ENCODE measurements at regions not wholly inside any gene's neighbourhood (a gene's known extent, or its start where the extent isn't known, plus 50 kb on each side); places are given as distances from the start of the nearest gene placed in this dataset.

DNA sequence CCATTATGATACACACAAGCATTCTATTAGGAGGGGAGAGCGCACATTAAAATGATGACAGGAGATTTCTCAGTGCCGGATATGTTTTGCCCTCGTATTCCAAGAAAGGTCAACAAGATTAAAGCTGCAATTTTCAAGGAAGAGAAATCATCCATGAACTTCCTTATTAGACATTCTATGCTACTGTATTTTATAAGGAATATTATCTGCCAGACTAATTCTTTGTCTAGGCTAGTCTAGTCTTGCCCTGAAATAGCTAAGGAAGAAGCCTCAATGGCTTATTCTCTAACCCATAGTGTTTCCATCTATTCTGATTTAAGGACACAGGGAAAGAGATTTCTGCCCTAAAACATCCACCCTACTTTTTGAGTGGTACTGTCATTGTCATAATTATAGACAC, 315.4 kb downstream of the ADGRG6 start:
- no peak overlapping the region for H3K27ac ChIP-seq
- H3K9me3 ChIP-seq, result no peaks in the 10 kb centered on the region
- no peak for DNase-seq
- TF ChIP-seq, protein P1, sequence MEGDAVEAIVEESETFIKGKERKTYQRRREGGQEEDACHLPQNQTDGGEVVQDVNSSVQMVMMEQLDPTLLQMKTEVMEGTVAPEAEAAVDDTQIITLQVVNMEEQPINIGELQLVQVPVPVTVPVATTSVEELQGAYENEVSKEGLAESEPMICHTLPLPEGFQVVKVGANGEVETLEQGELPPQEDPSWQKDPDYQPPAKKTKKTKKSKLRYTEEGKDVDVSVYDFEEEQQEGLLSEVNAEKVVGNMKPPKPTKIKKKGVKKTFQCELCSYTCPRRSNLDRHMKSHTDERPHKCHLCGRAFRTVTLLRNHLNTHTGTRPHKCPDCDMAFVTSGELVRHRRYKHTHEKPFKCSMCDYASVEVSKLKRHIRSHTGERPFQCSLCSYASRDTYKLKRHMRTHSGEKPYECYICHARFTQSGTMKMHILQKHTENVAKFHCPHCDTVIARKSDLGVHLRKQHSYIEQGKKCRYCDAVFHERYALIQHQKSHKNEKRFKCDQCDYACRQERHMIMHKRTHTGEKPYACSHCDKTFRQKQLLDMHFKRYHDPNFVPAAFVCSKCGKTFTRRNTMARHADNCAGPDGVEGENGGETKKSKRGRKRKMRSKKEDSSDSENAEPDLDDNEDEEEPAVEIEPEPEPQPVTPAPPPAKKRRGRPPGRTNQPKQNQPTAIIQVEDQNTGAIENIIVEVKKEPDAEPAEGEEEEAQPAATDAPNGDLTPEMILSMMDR (IDR thresholded peaks at IDR 0.05), result no peak
- no peak for ATAC-seq
- H3K4me3 ChIP-seq, result no peak overlapping the region
- intact Hi-C loops (cut with DNase I), result no loop called here
- H3K36me3 ChIP-seq, result no peaks in the 10 kb centered on the region
- H3K4me1 ChIP-seq, result no peaks in the 10 kb centered on the region
- no peaks in the 10 kb centered on the region for H3K27me3 ChIP-seq

DNA sequence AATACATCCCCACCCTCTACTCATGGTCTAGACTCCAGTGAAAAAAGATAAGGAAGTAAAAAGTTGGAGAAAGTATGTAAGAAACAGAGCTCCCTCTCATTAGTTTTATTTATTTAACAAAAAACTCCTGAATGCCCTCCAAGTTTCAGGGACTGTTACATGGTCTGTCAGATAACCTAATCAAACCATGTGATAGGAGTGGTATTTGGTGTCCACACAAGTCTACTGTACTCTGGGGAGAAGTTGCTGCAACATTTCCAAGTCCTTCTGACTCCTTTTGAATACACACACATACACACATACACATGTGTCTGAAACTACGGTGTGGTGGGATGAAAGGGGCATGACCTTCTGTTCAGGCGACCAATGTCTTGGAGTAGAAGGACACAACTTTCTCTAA, 320.0 kb downstream of the ADGRG6 start:
- Histone ChIP-seq H3K9me3 (no peaks in the 10 kb centered on the region), H3K36me3 (no peaks in the 10 kb centered on the region), H3K4me3 (no peak overlapping the region), H3K27me3 (no peaks in the 10 kb centered on the region), H3K4me1 (no peaks in the 10 kb centered on the region), H3K27ac (no peak overlapping the region)
- TF ChIP-seq, protein P1 (IDR thresholded peaks at IDR 0.05), result no peak
- intact Hi-C loops (cut with DNase I), result no loop called here
- no peak for ATAC-seq
- DNase-seq, result no peak

DNA sequence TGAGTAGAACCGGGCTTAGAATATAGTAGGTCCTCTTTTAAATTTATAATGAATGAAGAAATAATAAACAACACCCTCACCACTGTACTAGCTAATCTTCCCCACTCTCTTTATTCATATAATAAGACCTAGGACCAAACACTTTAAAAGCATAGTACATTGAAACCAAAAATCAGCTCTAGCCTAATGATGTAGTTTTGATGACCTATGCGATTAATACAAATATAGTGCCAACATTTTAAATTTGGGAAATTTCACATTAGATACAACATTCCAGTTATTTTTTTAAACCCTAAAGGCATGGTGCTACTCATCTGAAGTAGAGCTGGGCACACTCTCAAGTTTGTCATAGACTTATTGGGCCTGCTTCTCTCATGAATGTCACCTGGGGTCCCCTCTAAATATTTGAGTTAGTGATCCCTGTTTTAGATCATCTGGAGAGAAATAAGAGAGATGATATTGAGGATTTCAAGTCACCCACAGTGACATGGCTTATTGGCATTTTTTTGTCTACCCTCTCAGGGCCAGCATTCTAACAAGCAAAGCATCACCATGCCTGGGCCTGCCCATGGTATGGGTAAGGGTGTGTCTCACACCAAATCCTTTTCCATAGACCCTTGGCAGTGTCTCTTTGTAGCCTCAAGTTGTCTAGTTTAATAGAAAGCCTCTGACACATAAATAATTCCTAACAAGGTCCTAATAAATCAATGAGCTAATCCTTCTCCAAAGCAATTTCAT, 319.8 kb downstream of the HIVEP2 start:
- Histone ChIP-seq H3K9me3 (no peaks in the 10 kb centered on the region), H3K4me3 (no peak overlapping the region), H3K4me1 (no peaks in the 10 kb centered on the region), H3K27me3 (no peaks in the 10 kb centered on the region), H3K27ac (no peak overlapping the region), H3K36me3 (no peaks in the 10 kb centered on the region)
- TF ChIP-seq, protein P1 (IDR thresholded peaks at IDR 0.05), result no peak
- intact Hi-C loops (cut with DNase I), result no loop called here
- ATAC-seq (no peak), DNase-seq (no peak)

DNA sequence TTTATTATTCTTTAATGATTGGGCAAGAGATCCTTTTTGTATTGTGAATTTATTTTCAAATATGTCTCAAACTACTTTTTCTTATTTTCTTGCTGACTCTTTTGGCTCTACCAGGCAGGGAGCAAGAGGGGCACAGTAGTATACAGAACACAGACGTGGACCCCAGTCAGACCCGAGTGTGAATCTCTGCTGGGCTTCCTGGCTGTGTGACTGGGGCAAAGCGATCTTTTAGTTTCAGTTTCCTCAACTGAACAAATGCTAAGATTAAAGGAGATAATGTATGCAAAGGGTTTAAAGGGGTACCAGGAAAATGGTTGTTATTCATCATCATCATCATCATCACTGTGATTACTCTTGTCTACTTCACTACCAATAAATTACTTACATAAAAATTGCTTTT, 317.5 kb downstream of the HIVEP2 start:
- Histone ChIP-seq H3K27ac (no peak overlapping the region), H3K27me3 (no peaks in the 10 kb centered on the region), H3K4me3 (no peak overlapping the region), H3K36me3 (no peaks in the 10 kb centered on the region), H3K9me3 (no peaks in the 10 kb centered on the region), H3K4me1 (no peaks in the 10 kb centered on the region)
- intact Hi-C loops (cut with DNase I), result no loop called here
- ATAC-seq (no peak), DNase-seq (no peak)
- TF ChIP-seq, protein P1 (IDR thresholded peaks at IDR 0.05), result no peak

DNA sequence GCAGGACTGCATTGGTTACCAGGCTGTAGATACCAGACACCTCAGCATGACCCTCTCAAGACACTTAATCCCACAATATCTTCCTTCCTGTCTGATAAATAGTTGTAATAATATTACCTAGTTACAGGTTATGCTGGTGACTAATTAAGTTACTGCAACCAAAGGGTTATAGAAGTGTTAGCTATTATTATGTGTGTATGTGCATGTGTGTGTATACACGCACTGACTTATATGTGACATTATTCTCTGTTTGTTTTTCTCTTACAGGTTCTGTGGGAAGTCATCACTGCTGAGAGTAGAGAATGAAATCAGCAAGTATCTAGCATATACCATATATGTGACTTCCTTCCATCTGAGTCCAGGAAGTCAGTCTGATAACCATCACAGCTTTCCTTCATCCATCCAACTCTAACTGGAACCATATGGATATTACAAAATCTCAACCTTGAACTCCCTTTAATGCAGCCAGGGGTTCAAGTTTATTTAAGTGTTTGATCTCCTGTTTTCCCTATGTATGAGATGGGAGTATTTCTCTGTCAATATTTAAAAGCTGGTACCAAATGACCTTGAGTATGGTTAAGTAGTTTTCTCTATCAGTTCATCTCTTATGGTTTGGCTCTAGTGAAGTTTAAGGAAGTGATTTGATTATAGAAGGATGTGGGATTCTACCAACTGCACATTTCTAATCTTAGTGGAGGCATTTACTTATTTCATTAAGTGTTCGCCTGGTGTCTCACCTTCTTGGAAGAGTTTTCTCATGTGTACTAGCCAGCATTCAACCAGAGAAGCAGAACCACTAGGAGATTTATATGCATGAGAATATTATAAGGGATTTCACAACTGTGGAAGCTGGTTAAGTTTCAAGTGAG, 313.2 kb downstream of the HIVEP2 start:
- H3K4me3 ChIP-seq, result no peak overlapping the region
- TF ChIP-seq, protein P1 (IDR thresholded peaks at IDR 0.05), result no peak
- intact Hi-C loops (cut with DNase I), result no loop called here

More for the DNA sequence above, 313.2 kb downstream of the HIVEP2 start:
- no peaks in the 10 kb centered on the region for H3K4me1 ChIP-seq
- no peaks in the 10 kb centered on the region for H3K27me3 ChIP-seq
- H3K27ac ChIP-seq, result no peak overlapping the region
- H3K9me3 ChIP-seq, result no peaks in the 10 kb centered on the region
- ATAC-seq (no peak), DNase-seq (no peak)
- H3K36me3 ChIP-seq, result no peaks in the 10 kb centered on the region
